HFFc6 (cell line): ENCODE measurements at regions not wholly inside any gene's neighbourhood (a gene's known extent, or its start where the extent isn't known, plus 50 kb on each side); places are given as distances from the start of the nearest gene placed in this dataset.

Experiments used
- DNase-seq: peaks from one replicate; pipeline ENCODE4 v3.0.0-alpha.2; 2018
- H3K27ac Mint-ChIP-seq: 2 replicates; pipeline ENCODE4 v1.8.0; 2020; ENCODE audit warnings: mild to moderate bottlenecking, mixed read lengths
- H3K27me3 Mint-ChIP-seq: 2 replicates; pipeline ENCODE4 v1.8.0; 2021; ENCODE audit warnings: mild to moderate bottlenecking, moderate library complexity, mixed read lengths; ENCODE audit not compliant: insufficient read depth
- H3K36me3 Mint-ChIP-seq: 2 replicates; pipeline ENCODE4 v1.8.0; 2021; ENCODE audit warnings: low read depth, mixed read lengths
- H3K4me1 Mint-ChIP-seq: 2 replicates; pipeline ENCODE4 v1.8.0; 2020; ENCODE audit warnings: low read depth, mixed read lengths
- H3K4me3 Mint-ChIP-seq: 2 replicates; pipeline ENCODE4 v1.8.0; 2020; ENCODE audit warnings: mild to moderate bottlenecking, moderate library complexity, mixed read lengths
- H3K9me3 Mint-ChIP-seq: 2 replicates; pipeline ENCODE4 v1.8.0; 2020; ENCODE audit warnings: mild to moderate bottlenecking, mixed read lengths
- TF ChIP-seq, protein P1 (sequence below): fragments of 200-600 bp; sonication (generic); IDR thresholded peaks from 2 replicates; pipeline ENCODE4 v1.5.0; 2021; ENCODE audit warnings: antibody characterized with exemption, mild to moderate bottlenecking

GRCh38 chr6:92566632-92567031, 852.7 kb downstream of the EPHA7 start:
- TF ChIP-seq, protein P1, sequence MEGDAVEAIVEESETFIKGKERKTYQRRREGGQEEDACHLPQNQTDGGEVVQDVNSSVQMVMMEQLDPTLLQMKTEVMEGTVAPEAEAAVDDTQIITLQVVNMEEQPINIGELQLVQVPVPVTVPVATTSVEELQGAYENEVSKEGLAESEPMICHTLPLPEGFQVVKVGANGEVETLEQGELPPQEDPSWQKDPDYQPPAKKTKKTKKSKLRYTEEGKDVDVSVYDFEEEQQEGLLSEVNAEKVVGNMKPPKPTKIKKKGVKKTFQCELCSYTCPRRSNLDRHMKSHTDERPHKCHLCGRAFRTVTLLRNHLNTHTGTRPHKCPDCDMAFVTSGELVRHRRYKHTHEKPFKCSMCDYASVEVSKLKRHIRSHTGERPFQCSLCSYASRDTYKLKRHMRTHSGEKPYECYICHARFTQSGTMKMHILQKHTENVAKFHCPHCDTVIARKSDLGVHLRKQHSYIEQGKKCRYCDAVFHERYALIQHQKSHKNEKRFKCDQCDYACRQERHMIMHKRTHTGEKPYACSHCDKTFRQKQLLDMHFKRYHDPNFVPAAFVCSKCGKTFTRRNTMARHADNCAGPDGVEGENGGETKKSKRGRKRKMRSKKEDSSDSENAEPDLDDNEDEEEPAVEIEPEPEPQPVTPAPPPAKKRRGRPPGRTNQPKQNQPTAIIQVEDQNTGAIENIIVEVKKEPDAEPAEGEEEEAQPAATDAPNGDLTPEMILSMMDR = no peak
- Mint-ChIP-seq H3K27ac (no peak overlapping the region), H3K4me3 (no peak overlapping the region), H3K27me3 (no peaks in the 10 kb centered on the region), H3K4me1 (no peaks in the 10 kb centered on the region), H3K9me3 (peaks cover 33% of the 10 kb centered on the region), H3K36me3 (no peaks in the 10 kb centered on the region)
- DNase-seq = no peak

- no peak for DNase-seq
- no peak overlapping the region for H3K27ac Mint-ChIP-seq
- H3K9me3 Mint-ChIP-seq = peaks cover 43% of the 10 kb centered on the region
- no peaks in the 10 kb centered on the region for H3K36me3 Mint-ChIP-seq
- no peak overlapping the region for H3K4me3 Mint-ChIP-seq
- TF ChIP-seq, protein P1 = no peak
- no peaks in the 10 kb centered on the region for H3K27me3 Mint-ChIP-seq
- H3K4me1 Mint-ChIP-seq = no peaks in the 10 kb centered on the region
Measured at GRCh38 chr6:92564376-92564775, 855.0 kb downstream of the EPHA7 start.

GRCh38 chr6:92559611-92560010, 859.7 kb downstream of the EPHA7 start:
- no peak overlapping the region for H3K4me3 Mint-ChIP-seq
- no peak for DNase-seq
- H3K36me3 Mint-ChIP-seq = no peaks in the 10 kb centered on the region
- no peak overlapping the region for H3K27ac Mint-ChIP-seq
- no peaks in the 10 kb centered on the region for H3K4me1 Mint-ChIP-seq
- TF ChIP-seq, protein P1 = no peak
- H3K27me3 Mint-ChIP-seq = no peaks in the 10 kb centered on the region
- peaks cover 46% of the 10 kb centered on the region for H3K9me3 Mint-ChIP-seq

- H3K27ac Mint-ChIP-seq = no peak overlapping the region
- DNase-seq = no peak
- H3K4me3 Mint-ChIP-seq = no peak overlapping the region
- H3K27me3 Mint-ChIP-seq = no peaks in the 10 kb centered on the region
- H3K4me1 Mint-ChIP-seq = no peaks in the 10 kb centered on the region
- H3K36me3 Mint-ChIP-seq = no peaks in the 10 kb centered on the region
- H3K9me3 Mint-ChIP-seq = peaks cover 40% of the 10 kb centered on the region
- TF ChIP-seq, protein P1 = no peak
Measured at GRCh38 chr6:92559003-92559402, 860.4 kb downstream of the EPHA7 start.

DNA sequence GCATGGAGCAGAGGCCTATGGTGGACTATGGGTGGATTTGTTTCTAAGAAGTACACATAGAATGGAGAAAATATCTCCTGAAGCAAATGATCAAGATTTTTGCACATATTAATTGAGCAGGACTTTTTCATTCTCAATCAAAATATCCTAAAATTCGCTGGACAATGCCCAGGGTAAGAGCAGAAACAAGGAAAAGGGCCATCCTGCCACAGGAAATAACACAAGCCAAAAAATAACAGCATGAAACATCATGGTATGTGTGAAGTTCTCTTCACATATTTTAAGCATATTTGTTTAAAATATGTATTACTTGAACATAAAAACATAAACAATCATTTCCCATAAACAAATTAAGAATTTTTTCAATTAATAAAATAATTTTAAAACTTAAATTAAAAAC, 868.9 kb downstream of the EPHA7 start:
- Mint-ChIP-seq H3K4me1 (no peaks in the 10 kb centered on the region), H3K27me3 (no peaks in the 10 kb centered on the region), H3K36me3 (no peaks in the 10 kb centered on the region), H3K4me3 (no peak overlapping the region), H3K9me3 (peaks cover 39% of the 10 kb centered on the region), H3K27ac (no peak overlapping the region)
- DNase-seq = no peak
- TF ChIP-seq, protein P1 = no peak

GRCh38 chr6:92545861-92546260, 873.5 kb downstream of the EPHA7 start:
- Mint-ChIP-seq H3K4me3 (no peak overlapping the region), H3K27ac (no peak overlapping the region), H3K4me1 (no peaks in the 10 kb centered on the region), H3K27me3 (no peaks in the 10 kb centered on the region), H3K9me3 (peaks cover 54% of the 10 kb centered on the region), H3K36me3 (no peaks in the 10 kb centered on the region)
- no peak for DNase-seq
- TF ChIP-seq, protein P1 = no peak
